ENCODE measurements at regions not wholly inside any gene's neighbourhood (a gene's known extent, or its start where the extent isn't known, plus 50 kb on each side); places are given as distances from the start of the nearest gene placed in this dataset.

GRCh38 chr13:31081316-31081715, 80.4 kb downstream of the HSPH1 start:
- no peak for DNase-seq

GRCh38 chr13:31074756-31075155, 86.9 kb downstream of the HSPH1 start:
- no peak for DNase-seq

GRCh38 chr13:31073859-31074718, 87.6 kb downstream of the HSPH1 start:
- peak; percentile 7 for DNase-seq

GRCh38 chr13:31072041-31072440, 89.7 kb downstream of the HSPH1 start:
- DNase-seq: no peak

- DNase-seq: no peak
Observed at GRCh38 chr13:31069808-31070534, 91.7 kb downstream of the HSPH1 start.

- DNase-seq: no peak
Observed at GRCh38 chr13:31068119-31068423, 93.6 kb downstream of the HSPH1 start.

- DNase-seq: no peak
Observed at GRCh38 chr13:31067416-31068118, 94.1 kb downstream of the HSPH1 start.

- no peak for DNase-seq
Observed at GRCh38 chr13:31064636-31065035, 97.1 kb downstream of the HSPH1 start.

GRCh38 chr13:31063772-31064171, 97.9 kb downstream of the HSPH1 start:
- no peak for DNase-seq

GRCh38 chr13:31060655-31061054, 101.0 kb downstream of the HSPH1 start:
- DNase-seq: no peak

- DNase-seq: no peak
Observed at GRCh38 chr13:31060220-31060619, 101.5 kb downstream of the HSPH1 start.

GRCh38 chr13:31057403-31058033, 104.2 kb downstream of the HSPH1 start:
- DNase-seq: no peak

- DNase-seq: no peak
Observed at GRCh38 chr13:31056644-31057271, 104.9 kb downstream of the HSPH1 start.

- DNase-seq: no peak
Observed at GRCh38 chr13:31055589-31055988, 106.1 kb downstream of the HSPH1 start.

GRCh38 chr13:31054632-31055031, 107.1 kb downstream of the HSPH1 start:
- no peak for DNase-seq

- DNase-seq: no peak
Observed at GRCh38 chr13:31053896-31054295, 107.8 kb downstream of the HSPH1 start.

GRCh38 chr13:31053091-31053490, 108.6 kb downstream of the HSPH1 start:
- no peak for DNase-seq

GRCh38 chr13:31052478-31052877, 109.2 kb downstream of the HSPH1 start:
- no peak for DNase-seq

- no peak for DNase-seq
Observed at GRCh38 chr13:31051999-31052398, 109.7 kb downstream of the HSPH1 start.

- no peak for DNase-seq
Observed at GRCh38 chr13:31050486-31051400, 111.0 kb downstream of the HSPH1 start.

GRCh38 chr13:31049833-31050232, 111.9 kb downstream of the HSPH1 start:
- no peak for DNase-seq

GRCh38 chr13:31049083-31049482, 112.6 kb downstream of the HSPH1 start:
- no peak for DNase-seq

Data from central memory CD4-positive, alpha-beta T cell (primary cell).